ENCODE measurements at regions not wholly inside any gene's neighbourhood (a gene's known extent, or its start where the extent isn't known, plus 50 kb on each side); places are given as distances from the start of the nearest gene placed in this dataset.

- no peak for TF ChIP-seq CTCF (conservative IDR thresholded peaks at IDR 0.05 in 1 of 2, IDR thresholded peaks at IDR 0.05 in 1 of 2; ENCODE audit: extremely low read depth in 1 of 2, insufficient read depth in 1 of 2, low read depth in 1 of 2, low read length in 2 of 2)
- TF ChIP-seq EZH2 (IDR thresholded peaks at IDR 0.05; ENCODE audit: borderline replicate concordance, low read length): no peak
These were observed 609.5 kb upstream of the SLC8A1 start for GRCh38 chr2:41061356-41061755.

Data from mammary epithelial cell (primary cell).